K562 (cell line): ENCODE measurements at regions not wholly inside any gene's neighbourhood (a gene's known extent, or its start where the extent isn't known, plus 50 kb on each side); places are given as distances from the start of the nearest gene placed in this dataset.

ENCODE experiments used
- ATAC-seq: fragments of 200-7000 bp; cut with Tn5 transposase; 3 replicates; pipeline ENCODE4 v1.9.1; 2020; ENCODE audit warnings: moderate library complexity
- BruUV-seq: library from RNA; stranded (reverse); fragments of 400-500 nt; replicated peaks from 2 replicates; lab custom pipeline; 2021; lab: Mats Ljungman, UMichigan
- CTCF ChIA-PET: fragments of 300-600 bp; formaldehyde crosslinking; extraction: SDS; loops from one replicate; lab custom pipeline; 2021; ENCODE audit warnings: low intra/inter-chr PET ratio; lab: Yijun Ruan, JAX
- POLR2A ChIA-PET: fragments of 300-600, 350-650 bp; sonication (Branson Sonifier 250); formaldehyde crosslinking; extraction: SDS; loops from one replicate; lab custom pipeline; 2021; ENCODE audit warnings: antibody characterized with exemption, inconsistent platforms; lab: Yijun Ruan, JAX
- DNase-seq, 4 experiments: peaks; one replicate each; pipeline versions ENCODE4 v3.0.0 to v3.0.0-alpha.2; 2011 to 2018; ENCODE audit warnings: low spot score in 3 of 4, mixed read lengths in 3 of 4; ENCODE audit errors: extremely low read depth in 1 of 4
- FAIRE-seq: peaks from 2 replicates; lab custom pipeline; 2011; peaks lifted over from hg19 to GRCh38; lab: Jason Lieb, UNC
- H2AFZ ChIP-seq: 2 replicates; pipeline ENCODE4 v1.6.0; 2011; ENCODE audit warnings: low read depth, low read length, control low read depth, inconsistent platforms
- H3K27ac ChIP-seq: fragments of 200-600 bp; 3 replicates; pipeline ENCODE4 v1.8.0; 2011; ENCODE audit warnings: low read depth, mild to moderate bottlenecking, control low read depth, inconsistent platforms, low read length, moderate library complexity, mixed read lengths; ENCODE audit errors: extremely low read depth
- H3K27me3 ChIP-seq, 2 experiments: fragments of 300-600 bp in 1 of 2; 2 replicates in 1 of 2; 3 replicates in 1 of 2; pipeline versions ENCODE4 v1.6.0 to v1.8.0; 2011; ENCODE audit warnings: inconsistent platforms in 2 of 2, low read length in 2 of 2, mild to moderate bottlenecking in 1 of 2, mixed read lengths in 1 of 2, moderate library complexity in 1 of 2; ENCODE audit not compliant: control insufficient read depth in 2 of 2, insufficient read depth in 2 of 2
- H3K36me3 ChIP-seq: fragments of 300-600 bp; 3 replicates; pipeline ENCODE4 v1.8.0; 2011; ENCODE audit warnings: mild to moderate bottlenecking, low read length, inconsistent platforms; ENCODE audit not compliant: control insufficient read depth, insufficient read depth
- H3K4me1 ChIP-seq, 2 experiments: fragments of 200-600 bp in 1 of 2; replicated peaks in 1 of 2; 2 replicates in 1 of 2; 3 replicates in 1 of 2; pipeline versions ENCODE4 v1.5.1 to v1.8.0; 2011; ENCODE audit warnings: inconsistent platforms in 2 of 2, low read length in 2 of 2, mild to moderate bottlenecking in 1 of 2, mixed read lengths in 1 of 2, moderate library complexity in 1 of 2; ENCODE audit not compliant: control insufficient read depth in 2 of 2, insufficient read depth in 2 of 2
- H3K4me2 ChIP-seq: 2 replicates; pipeline ENCODE4 v1.6.1; 2011; ENCODE audit warnings: low read length, control low read depth, inconsistent platforms, mixed read lengths; ENCODE audit not compliant: insufficient read depth
- H3K4me3 ChIP-seq: fragments of 200-600 bp; sonication (generic), shearing (Covaris generic); 2 replicates; pipeline ENCODE4 v1.5.1; 2016; ENCODE audit warnings: control low read depth, inconsistent platforms
- H3K79me2 ChIP-seq: fragments of 200-600 bp; 3 replicates; pipeline ENCODE4 v1.8.0; 2011; ENCODE audit warnings: low read length, inconsistent platforms; ENCODE audit not compliant: control insufficient read depth, insufficient read depth
- H3K9ac ChIP-seq, 2 experiments: 2 replicates each; pipeline versions ENCODE4 v1.6.0 to v1.6.1; 2011; ENCODE audit warnings: low read depth in 2 of 2, low read length in 2 of 2, control low read depth in 1 of 2, inconsistent platforms in 1 of 2, mild to moderate bottlenecking in 1 of 2, mixed read lengths in 1 of 2; ENCODE audit not compliant: insufficient read depth in 1 of 2
- H3K9me1 ChIP-seq: one replicate; pipeline ENCODE4 v1.6.0; 2011; ENCODE audit warnings: inconsistent platforms, mild to moderate bottlenecking, low read length, moderate library complexity; ENCODE audit not compliant: control insufficient read depth, insufficient read depth
- H3K9me3 ChIP-seq: replicated peaks from 2 replicates; pipeline ENCODE4 v1.5.1; 2011; ENCODE audit warnings: low read depth, low read length, inconsistent platforms; ENCODE audit not compliant: control insufficient read depth, insufficient read depth
- H4K20me1 ChIP-seq: replicated peaks from 2 replicates; pipeline ENCODE4 v1.6.1; 2011; ENCODE audit warnings: low read length, inconsistent platforms, mixed read lengths; ENCODE audit not compliant: control insufficient read depth, insufficient read depth
- BCOR ChIP-seq: fragments of 450-650 bp; IDR thresholded peaks from 2 replicates; pipeline ENCODE4 v1.6.1; 2016
- CHD2 ChIP-seq: IDR thresholded peaks from 2 replicates; pipeline ENCODE4 v1.6.1; 2011; ENCODE audit warnings: low read depth, low read length
- DMBX1 ChIP-seq: fragments of 250-450 bp; sonication (Bioruptor Pico); IDR thresholded peaks from 2 replicates; pipeline ENCODE4 v1.8.0; 2022; ENCODE audit warnings: inconsistent platforms, mild to moderate bottlenecking, moderate library complexity, borderline replicate concordance
- ELF2 ChIP-seq: fragments of 250-450 bp; sonication (Bioruptor Pico); IDR thresholded peaks from 2 replicates; pipeline ENCODE4 v1.5.0; 2021; ENCODE audit warnings: mild to moderate bottlenecking
- ETV1 ChIP-seq: fragments of 450-650 bp; conservative IDR thresholded peaks from 2 replicates; pipeline ENCODE4 v1.6.1; 2016; ENCODE audit warnings: missing genetic modification characterization, control low read depth, low read depth, missing compliant biosample characterization
- MCM2 ChIP-seq: fragments of 450-650 bp; IDR thresholded peaks from 2 replicates; pipeline ENCODE4 v1.6.1; 2017; ENCODE audit warnings: low read depth, mild to moderate bottlenecking
- NEUROD1 ChIP-seq: fragments of 150-350 bp; IDR thresholded peaks from 2 replicates; pipeline ENCODE4 v1.6.1; 2014; ENCODE audit warnings: borderline replicate concordance, low read length, low read depth; ENCODE audit not compliant: partially characterized antibody
- NFIC ChIP-seq: fragments of 450-650 bp; IDR thresholded peaks from 2 replicates; pipeline ENCODE4 v1.6.1; 2017; ENCODE audit warnings: mild to moderate bottlenecking, inconsistent platforms
- PCBP1 ChIP-seq: fragments of 200-400 bp; formaldehyde crosslinking; IDR thresholded peaks from 2 replicates; pipeline ENCODE4 v1.6.1; 2018; ENCODE audit warnings: mild to moderate bottlenecking, low read depth, low read length; ENCODE audit not compliant: poor library complexity, severe bottlenecking
- PHF21A ChIP-seq: fragments of 450-650 bp; IDR thresholded peaks from 2 replicates; pipeline ENCODE4 v1.6.1; 2017; ENCODE audit warnings: low read depth, borderline replicate concordance
- PURB ChIP-seq: sonication (generic); formaldehyde crosslinking; IDR thresholded peaks from 2 replicates; pipeline ENCODE4 v1.9.0; 2021; ENCODE audit warnings: low read depth, mild to moderate bottlenecking, missing genetic modification reagents
- SOX6 ChIP-seq: fragments of 450-650 bp; IDR thresholded peaks from 2 replicates; pipeline ENCODE4 v1.6.1; 2014; ENCODE audit warnings: mild to moderate bottlenecking
- TFAM ChIP-seq: fragments of 250-450 bp; sonication (Bioruptor Pico); conservative IDR thresholded peaks from 2 replicates; pipeline ENCODE4 v1.5.0; 2021; ENCODE audit warnings: mild to moderate bottlenecking, moderate library complexity
- ZKSCAN1 ChIP-seq: fragments of 150-350 bp; IDR thresholded peaks from 2 replicates; pipeline ENCODE4 v1.6.1; 2016; ENCODE audit warnings: low read depth, low read length
- ZNF12 ChIP-seq: sonication (generic); formaldehyde crosslinking; IDR thresholded peaks from 2 replicates; pipeline ENCODE4 v1.4.0; 2020; ENCODE audit warnings: mild to moderate bottlenecking, missing genetic modification reagents
- ZNF384 ChIP-seq: IDR thresholded peaks from 2 replicates; pipeline ENCODE4 v1.6.1; 2012; ENCODE audit warnings: low read depth, low read length, improper control_type of control experiment
- ZNF668 ChIP-seq: fragments of 250-450 bp; sonication (Bioruptor Pico); IDR thresholded peaks from 2 replicates; pipeline ENCODE4 v1.8.0; 2022; ENCODE audit warnings: mild to moderate bottlenecking, inconsistent platforms
- ZNF785 ChIP-seq: fragments of 250-450 bp; sonication (Bioruptor Pico); IDR thresholded peaks from 2 replicates; pipeline ENCODE4 v1.4.0; 2020; ENCODE audit warnings: mild to moderate bottlenecking
- WGBS: fragments of 100-300 bp; shearing (Covaris generic); methylation state at CpG from one replicate; pipeline ENCODE4 v1.1.6; 2016; ENCODE audit warnings: low coverage, mixed read lengths; ENCODE audit not compliant: insufficient coverage; ENCODE audit errors: missing lambda C conversion rate; 5-methylcytosine and 5-hydroxymethylcytosine counted together
- in situ Hi-C: fragments of 300-500 bp; cut with MboI; formaldehyde crosslinking; loops from 4 replicates; pipeline ENCODE4 v1.15.0; 2018; ENCODE audit warnings: inconsistent platforms, mixed read lengths
- intact Hi-C: fragments of 100-400 bp; cut with micrococcal nuclease; formaldehyde crosslinking; loops from 2 replicates; pipeline ENCODE4 v1.14.2; 2022
- TF ChIP-seq, protein P1 (sequence below): sonication (generic); formaldehyde crosslinking; IDR thresholded peaks from 2 replicates; pipeline ENCODE4 v1.8.1; 2022; ENCODE audit warnings: missing genetic modification reagents
- TF ChIP-seq, protein P2 (sequence below): sonication (generic); formaldehyde crosslinking; IDR thresholded peaks from 2 replicates; pipeline ENCODE4 v1.8.0; 2022; ENCODE audit warnings: mild to moderate bottlenecking, missing genetic modification reagents
- TF ChIP-seq, protein P3 (sequence below): fragments of 250-450 bp; sonication (Bioruptor Pico); IDR thresholded peaks from 2 replicates; pipeline ENCODE4 v1.6.1; 2021; ENCODE audit warnings: mild to moderate bottlenecking

DNA sequence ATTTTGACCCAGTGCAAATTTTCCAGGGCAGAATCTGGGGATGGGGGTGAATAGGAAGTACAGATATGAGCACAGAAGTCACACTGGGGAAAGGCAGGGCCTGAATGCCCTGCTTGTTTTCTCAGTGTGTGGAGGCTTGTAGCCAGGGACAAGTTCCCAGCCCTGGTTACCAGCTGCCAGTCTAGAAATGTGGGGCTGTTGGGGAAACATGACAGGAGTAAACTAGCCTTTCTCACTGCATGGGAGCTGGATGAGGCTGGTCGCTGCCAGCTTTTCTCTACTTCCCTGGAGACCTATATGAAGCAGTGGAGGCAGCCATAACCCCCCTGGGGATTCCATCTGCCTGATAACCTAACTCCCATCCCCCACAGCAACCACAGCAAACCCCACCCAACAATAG lies 2267.7 kb downstream of the PCDH9 start (continued):
- TF ChIP-seq PCBP1 (no peak), SOX6 (no peak), DMBX1 (no peak), NFIC (no peak), NEUROD1 (no peak), ELF2 (CRISPR knock-in tag) (no peak), PHF21A (no peak)
- TF ChIP-seq, protein P1, sequence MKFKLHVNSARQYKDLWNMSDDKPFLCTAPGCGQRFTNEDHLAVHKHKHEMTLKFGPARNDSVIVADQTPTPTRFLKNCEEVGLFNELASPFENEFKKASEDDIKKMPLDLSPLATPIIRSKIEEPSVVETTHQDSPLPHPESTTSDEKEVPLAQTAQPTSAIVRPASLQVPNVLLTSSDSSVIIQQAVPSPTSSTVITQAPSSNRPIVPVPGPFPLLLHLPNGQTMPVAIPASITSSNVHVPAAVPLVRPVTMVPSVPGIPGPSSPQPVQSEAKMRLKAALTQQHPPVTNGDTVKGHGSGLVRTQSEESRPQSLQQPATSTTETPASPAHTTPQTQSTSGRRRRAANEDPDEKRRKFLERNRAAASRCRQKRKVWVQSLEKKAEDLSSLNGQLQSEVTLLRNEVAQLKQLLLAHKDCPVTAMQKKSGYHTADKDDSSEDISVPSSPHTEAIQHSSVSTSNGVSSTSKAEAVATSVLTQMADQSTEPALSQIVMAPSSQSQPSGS: no peak

DNA sequence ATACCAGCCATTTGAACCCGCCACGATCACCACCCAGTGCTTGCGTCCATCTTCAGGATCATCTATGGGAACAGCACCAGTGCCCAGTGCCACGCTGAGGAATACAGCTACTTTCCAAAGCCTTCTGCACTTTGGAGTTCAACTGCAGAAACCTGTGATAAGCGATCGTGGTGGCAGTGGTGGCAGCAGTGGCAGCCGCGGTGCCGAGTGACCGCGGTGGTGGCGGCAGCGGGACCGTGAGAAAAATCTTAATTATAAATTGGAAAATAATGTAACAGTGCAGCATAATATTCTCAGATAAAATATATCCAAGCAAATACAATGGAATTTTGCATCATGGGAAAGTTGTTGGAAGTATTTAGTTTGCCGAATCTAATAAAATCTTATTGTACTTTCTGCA lies 2270.9 kb downstream of the PCDH9 start:
- in situ Hi-C loops: no loop called here
- TF ChIP-seq ZNF12 (CRISPR knock-in tag): no peak
- no peak for TF ChIP-seq ZNF785 (CRISPR knock-in tag)
- TF ChIP-seq ETV1: no peak
- TF ChIP-seq BCOR: no peak
- TF ChIP-seq, protein P2, sequence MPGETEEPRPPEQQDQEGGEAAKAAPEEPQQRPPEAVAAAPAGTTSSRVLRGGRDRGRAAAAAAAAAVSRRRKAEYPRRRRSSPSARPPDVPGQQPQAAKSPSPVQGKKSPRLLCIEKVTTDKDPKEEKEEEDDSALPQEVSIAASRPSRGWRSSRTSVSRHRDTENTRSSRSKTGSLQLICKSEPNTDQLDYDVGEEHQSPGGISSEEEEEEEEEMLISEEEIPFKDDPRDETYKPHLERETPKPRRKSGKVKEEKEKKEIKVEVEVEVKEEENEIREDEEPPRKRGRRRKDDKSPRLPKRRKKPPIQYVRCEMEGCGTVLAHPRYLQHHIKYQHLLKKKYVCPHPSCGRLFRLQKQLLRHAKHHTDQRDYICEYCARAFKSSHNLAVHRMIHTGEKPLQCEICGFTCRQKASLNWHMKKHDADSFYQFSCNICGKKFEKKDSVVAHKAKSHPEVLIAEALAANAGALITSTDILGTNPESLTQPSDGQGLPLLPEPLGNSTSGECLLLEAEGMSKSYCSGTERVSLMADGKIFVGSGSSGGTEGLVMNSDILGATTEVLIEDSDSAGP (CRISPR knock-in tag): no peak
- no peak for TF ChIP-seq PURB (CRISPR knock-in tag)
- no peak for TF ChIP-seq TFAM (CRISPR knock-in tag)
- no peak for TF ChIP-seq CHD2
- no peak for TF ChIP-seq MCM2
- TF ChIP-seq, protein P3, sequence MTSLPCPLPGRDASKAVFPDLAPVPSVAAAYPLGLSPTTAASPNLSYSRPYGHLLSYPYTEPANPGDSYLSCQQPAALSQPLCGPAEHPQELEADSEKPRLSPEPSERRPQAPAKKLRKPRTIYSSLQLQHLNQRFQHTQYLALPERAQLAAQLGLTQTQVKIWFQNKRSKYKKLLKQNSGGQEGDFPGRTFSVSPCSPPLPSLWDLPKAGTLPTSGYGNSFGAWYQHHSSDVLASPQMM (CRISPR knock-in tag): no peak
- no peak for TF ChIP-seq ZNF384
- no peak for TF ChIP-seq ZNF668 (CRISPR knock-in tag)
- no peak for TF ChIP-seq ZKSCAN1

More for the DNA sequence above, 2270.9 kb downstream of the PCDH9 start:
- H3K27me3 ChIP-seq: no peaks in the 10 kb centered on the region
- no peak overlapping the region for H3K27ac ChIP-seq
- H4K20me1 ChIP-seq: no peaks in the 10 kb centered on the region
- 13% methylated on average over 8 of the region's 15 CpGs for WGBS
- no peak overlapping the region for H3K9ac ChIP-seq
- no peak overlapping the region for H3K4me3 ChIP-seq
- intact Hi-C loops: no loop called here
- POLR2A ChIA-PET: no interaction called here
- H3K36me3 ChIP-seq: no peaks in the 10 kb centered on the region
- FAIRE-seq (no peak), ATAC-seq (no peak), DNase-seq (no peak)
- H3K9me3 ChIP-seq: no peaks in the 10 kb centered on the region
- H2AFZ ChIP-seq: no peak overlapping the region
- no peaks in the 10 kb centered on the region for H3K79me2 ChIP-seq
- no peaks in the 10 kb centered on the region for H3K9me1 ChIP-seq
- H3K4me1 ChIP-seq: no peaks in the 10 kb centered on the region
- no peak overlapping the region for H3K4me2 ChIP-seq
- CTCF ChIA-PET: no interaction called here
- BruUV-seq: no TSS peak
